Urothelium cell line (cell line): ENCODE measurements at regions not wholly inside any gene's neighbourhood (a gene's known extent, or its start where the extent isn't known, plus 50 kb on each side); places are given as distances from the start of the nearest gene placed in this dataset.
"Not testable (repeated sequence)": the region's sequence is repeated elsewhere in the genome, so short reads cannot be mapped to it uniquely, and the experiment has no call there.

Source experiments
- DNase-seq: peaks from one replicate; pipeline ENCODE4 v3.0.0; 2011; ENCODE audit warnings: low spot score, mixed read lengths
- FAIRE-seq: peaks from 2 replicates; lab custom pipeline; 2011; peaks lifted over from hg19 to GRCh38; lab: Jason Lieb, UNC

GRCh38 chr2:53067533-53067932 is 700.1 kb upstream of the CHAC2 start:
- DNase-seq (no peak), FAIRE-seq (no peak)

GRCh38 chr2:53067056-53067455 is 700.5 kb upstream of the CHAC2 start:
- FAIRE-seq (no peak), DNase-seq (no peak)

GRCh38 chr2:53064154-53064553 is 703.5 kb upstream of the CHAC2 start:
- no peak for FAIRE-seq

GRCh38 chr2:53058526-53058925 is 709.1 kb upstream of the CHAC2 start:
- no peak for FAIRE-seq
- peak; percentile 38 for DNase-seq

More at GRCh38 chr2:53064154-53064553, 703.5 kb upstream of the CHAC2 start:
- DNase-seq = no peak

- FAIRE-seq = no peak
- DNase-seq = no peak
Observed at GRCh38 chr2:53053937-53054336, 713.7 kb upstream of the CHAC2 start.

- FAIRE-seq (no peak), DNase-seq (no peak)
Observed at GRCh38 chr2:53051157-53051556, 716.4 kb upstream of the CHAC2 start.

GRCh38 chr2:53040536-53041229 is 726.9 kb upstream of the CHAC2 start:
- DNase-seq (no peak), FAIRE-seq (peak; percentile 48)

- FAIRE-seq = no peak
- no peak for DNase-seq
Observed at GRCh38 chr2:53036196-53036595, 731.4 kb upstream of the CHAC2 start.

GRCh38 chr2:53035153-53035552 is 732.5 kb upstream of the CHAC2 start:
- FAIRE-seq = no peak
- no peak for DNase-seq

- DNase-seq (no peak), FAIRE-seq (no peak)
Observed at GRCh38 chr2:53033411-53033810, 734.2 kb upstream of the CHAC2 start.

- DNase-seq = no peak
- no peak for FAIRE-seq
Observed at GRCh38 chr2:53028746-53029423, 738.7 kb upstream of the CHAC2 start.

- DNase-seq (peak; percentile 14), FAIRE-seq (no peak)
Observed at GRCh38 chr2:53028225-53028624, 739.4 kb upstream of the CHAC2 start.

- FAIRE-seq = peak; percentile 96
Observed at GRCh38 chr2:53022248-53022647, 745.4 kb upstream of the CHAC2 start.

GRCh38 chr2:53021828-53022227 is 745.8 kb upstream of the CHAC2 start:
- FAIRE-seq = no peak

More at GRCh38 chr2:53022248-53022647, 745.4 kb upstream of the CHAC2 start:
- DNase-seq = not testable (repeated sequence)

GRCh38 chr2:53021292-53021691 is 746.3 kb upstream of the CHAC2 start:
- FAIRE-seq (no peak), DNase-seq (no peak)

More at GRCh38 chr2:53021828-53022227, 745.8 kb upstream of the CHAC2 start:
- no peak for DNase-seq

- no peak for DNase-seq
- FAIRE-seq = no peak
Observed at GRCh38 chr2:53018825-53019425, 748.7 kb upstream of the CHAC2 start.

GRCh38 chr2:53006980-53007379 is 760.6 kb upstream of the CHAC2 start:
- FAIRE-seq (no peak), DNase-seq (no peak)

- no peak for FAIRE-seq
Observed at GRCh38 chr2:53004413-53004812, 763.2 kb upstream of the CHAC2 start.

GRCh38 chr2:52995424-52995823 is 772.2 kb upstream of the CHAC2 start:
- no peak for FAIRE-seq

More at GRCh38 chr2:53004413-53004812, 763.2 kb upstream of the CHAC2 start:
- no peak for DNase-seq

GRCh38 chr2:52976143-52976949 is 791.3 kb upstream of the CHAC2 start:
- no peak for FAIRE-seq

More at GRCh38 chr2:52995424-52995823, 772.2 kb upstream of the CHAC2 start:
- DNase-seq = no peak

GRCh38 chr2:52974127-52974526 is 793.5 kb upstream of the CHAC2 start:
- no peak for DNase-seq
- no peak for FAIRE-seq

More at GRCh38 chr2:52976143-52976949, 791.3 kb upstream of the CHAC2 start:
- peak; percentile 44 for DNase-seq
